HG02981 (cell line): ENCODE measurements at regions not wholly inside any gene's neighbourhood (a gene's known extent, or its start where the extent isn't known, plus 50 kb on each side); places are given as distances from the start of the nearest gene placed in this dataset.

Experiments used
- ATAC-seq: cut with Tn5 transposase; IDR thresholded peaks from one replicate; pipeline ENCODE4 v1.9.1; 2021; ENCODE audit warnings: mild to moderate bottlenecking, moderate library complexity; ENCODE audit not compliant: unreplicated experiment

- ATAC-seq: no peak
Measured at GRCh38 chr3:81439108-81439507, 322.3 kb downstream of the GBE1 start.

- ATAC-seq: no peak
Measured at GRCh38 chr3:81437683-81438082, 323.8 kb downstream of the GBE1 start.

DNA sequence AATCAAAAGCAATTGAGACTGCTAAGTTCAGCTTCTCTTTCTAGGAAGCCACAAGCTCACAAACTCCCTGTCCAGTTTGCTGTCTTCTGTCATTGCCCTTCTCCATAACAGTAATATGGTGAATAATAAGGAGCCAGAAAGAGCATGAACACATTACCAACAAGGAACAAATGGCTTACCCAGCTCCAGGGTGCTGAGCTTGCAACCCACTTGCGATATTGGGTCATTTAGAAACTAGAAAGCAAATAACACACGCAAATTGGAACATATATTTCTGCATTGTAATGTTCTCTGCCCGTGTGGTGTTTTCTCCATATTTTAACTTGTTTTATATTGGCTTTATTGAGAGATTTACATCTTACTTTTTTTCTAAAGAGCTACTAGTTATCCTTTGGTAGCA lies 325.3 kb downstream of the GBE1 start:
- no peak for ATAC-seq

DNA sequence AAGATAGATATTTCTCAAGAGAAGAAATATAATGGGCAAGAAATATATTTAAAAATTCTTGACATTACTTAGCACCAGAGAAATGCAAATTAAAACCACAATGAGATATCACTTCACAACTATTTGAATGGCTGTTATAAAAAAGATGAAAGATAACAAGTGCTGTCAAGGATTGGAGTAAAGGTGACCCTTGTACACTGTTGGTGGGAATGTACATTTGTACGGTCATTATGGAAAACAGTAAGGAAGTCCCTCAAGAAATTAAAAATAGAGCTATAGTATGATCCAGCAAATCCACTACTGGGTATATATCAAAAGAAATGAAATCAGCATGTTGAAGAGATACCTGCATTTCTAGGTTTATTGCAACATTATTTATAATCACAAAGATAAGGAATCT lies 326.4 kb downstream of the GBE1 start:
- no peak for ATAC-seq

- ATAC-seq: no peak
Measured at GRCh38 chr3:81434161-81434560, 327.3 kb downstream of the GBE1 start.

DNA sequence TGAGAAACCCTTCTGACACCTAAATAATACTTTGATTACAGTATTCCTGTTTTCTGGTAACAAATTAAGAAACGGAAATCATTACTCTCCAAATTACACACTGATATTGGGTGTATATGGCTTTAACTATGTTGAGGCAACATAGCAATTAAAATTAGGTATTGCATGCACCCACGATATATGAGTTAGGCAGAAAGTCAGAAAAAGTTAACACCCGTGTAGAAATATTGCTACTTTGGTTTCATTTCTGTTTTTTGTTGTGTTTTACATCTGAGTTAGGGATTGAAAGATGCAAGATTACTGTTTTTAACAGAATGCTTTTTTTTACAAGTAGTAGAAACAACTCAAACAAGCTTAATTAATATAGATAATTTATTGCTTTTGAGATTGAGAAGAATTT lies 327.8 kb downstream of the GBE1 start:
- no peak for ATAC-seq

- no peak for ATAC-seq
Measured at GRCh38 chr3:81432456-81432855, 329.0 kb downstream of the GBE1 start.

- ATAC-seq: no peak
Measured at GRCh38 chr3:81426826-81427577, 334.4 kb downstream of the GBE1 start.

DNA sequence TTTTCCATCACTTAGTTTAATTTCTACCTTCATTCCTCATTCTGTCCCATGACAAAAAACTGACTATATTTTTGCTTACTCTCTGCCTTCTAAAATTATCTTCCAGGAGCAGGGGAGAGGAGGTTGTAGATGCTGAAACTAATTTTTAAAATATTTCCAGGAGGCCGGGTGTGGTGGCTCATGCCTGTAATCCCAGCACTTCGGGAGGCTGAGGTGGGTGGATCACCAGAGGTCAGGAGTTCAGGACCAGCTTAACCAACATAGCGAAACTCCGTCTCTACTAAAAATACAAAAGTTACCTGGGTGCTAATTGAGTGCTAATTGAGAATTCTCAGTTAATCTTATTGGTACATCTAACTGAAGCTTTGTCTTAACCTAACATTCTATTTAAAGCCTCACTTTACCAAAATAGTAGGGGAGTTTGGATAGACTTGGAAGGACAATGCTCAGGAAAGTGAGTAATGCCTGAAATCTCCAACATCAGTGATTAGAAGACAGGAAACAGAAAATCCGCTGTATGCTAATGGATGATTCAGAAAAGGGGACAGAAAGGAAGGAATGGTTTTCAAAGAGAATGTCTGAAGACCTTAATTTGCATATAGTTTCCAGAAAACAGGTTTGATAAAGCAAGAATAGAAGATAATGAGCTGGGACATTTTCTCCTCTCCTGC lies 336.1 kb downstream of the GBE1 start:
- ATAC-seq: no peak

GRCh38 chr3:81419228-81419627 lies 342.2 kb downstream of the GBE1 start:
- ATAC-seq: no peak

GRCh38 chr3:81416812-81417211 lies 344.6 kb downstream of the GBE1 start:
- no peak for ATAC-seq

GRCh38 chr3:81406318-81406717 lies 355.1 kb downstream of the GBE1 start:
- ATAC-seq: no peak

DNA sequence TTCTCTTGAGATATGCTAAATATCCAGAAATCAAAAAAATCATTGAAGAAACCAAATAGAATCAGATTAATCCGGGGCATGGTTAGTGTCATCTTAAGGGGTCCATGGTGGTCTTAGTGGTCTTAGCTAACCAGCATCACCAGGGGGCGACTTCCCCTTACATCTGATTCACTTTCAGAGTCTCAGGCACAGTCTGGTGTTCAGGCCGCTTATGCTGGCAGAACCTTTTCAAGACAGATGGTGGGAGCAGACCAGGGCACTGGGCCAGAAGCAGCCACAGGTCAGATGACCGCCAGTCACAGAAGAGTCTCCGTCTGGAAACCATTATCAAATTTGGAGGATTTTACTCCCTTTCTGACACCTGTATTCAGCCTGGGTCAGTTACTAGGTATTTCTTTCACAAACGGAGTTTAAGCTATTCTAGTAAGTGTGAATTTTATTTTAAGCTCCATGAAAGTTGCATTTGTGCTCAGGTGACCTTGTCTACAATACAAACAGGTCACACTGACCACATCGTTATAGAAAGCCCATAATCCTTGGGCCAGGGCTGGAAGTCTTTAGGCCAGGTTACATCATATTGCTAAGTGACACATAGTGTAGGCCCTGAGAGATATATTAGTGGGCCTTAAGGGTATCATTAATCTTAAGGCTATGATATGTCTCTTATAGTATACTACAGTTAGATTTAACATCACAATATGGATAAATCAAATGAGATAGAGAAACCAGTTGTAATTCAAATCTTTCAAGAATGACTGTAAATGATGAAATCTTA lies 365.5 kb downstream of the GBE1 start:
- peak; percentile 28 for ATAC-seq

DNA sequence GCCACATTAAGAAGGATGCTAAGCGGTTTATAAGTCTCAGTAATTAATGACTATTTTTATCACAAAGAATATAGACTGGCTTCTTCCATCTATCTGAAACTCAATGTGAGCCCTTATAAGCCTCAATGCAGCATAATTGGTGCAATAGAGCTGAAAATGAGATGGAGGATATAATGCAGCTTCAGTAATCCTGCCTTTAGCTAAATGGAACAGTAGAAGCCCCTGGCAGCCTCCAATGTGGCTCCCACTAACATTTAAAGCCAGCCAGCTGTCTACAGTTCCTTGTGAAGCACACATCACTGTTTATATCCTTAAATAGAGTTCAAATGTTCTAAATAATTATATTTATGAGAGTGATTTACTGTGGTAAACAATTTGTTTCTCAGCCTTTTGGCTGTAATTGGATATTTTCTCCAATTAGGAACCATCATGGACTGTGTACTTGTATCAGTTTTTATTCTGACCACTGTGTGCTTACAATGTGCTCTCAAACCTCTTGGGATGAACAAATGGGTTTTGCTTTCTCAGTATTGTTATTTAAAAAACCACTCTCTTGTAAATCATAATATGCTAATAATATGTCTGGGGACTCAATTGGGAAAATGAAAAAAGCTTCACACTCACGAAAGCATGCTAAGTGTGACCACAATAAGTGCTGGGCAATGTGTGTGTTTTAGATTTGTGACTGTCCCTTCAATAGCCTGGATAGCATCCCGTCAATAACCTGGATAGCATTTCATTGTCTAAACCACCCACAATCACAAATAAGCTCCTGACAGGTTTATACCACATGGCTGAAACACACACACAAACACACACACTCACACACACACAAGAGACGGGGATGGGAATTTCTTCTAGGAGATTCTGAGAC lies 366.6 kb downstream of the GBE1 start:
- ATAC-seq: no peak

DNA sequence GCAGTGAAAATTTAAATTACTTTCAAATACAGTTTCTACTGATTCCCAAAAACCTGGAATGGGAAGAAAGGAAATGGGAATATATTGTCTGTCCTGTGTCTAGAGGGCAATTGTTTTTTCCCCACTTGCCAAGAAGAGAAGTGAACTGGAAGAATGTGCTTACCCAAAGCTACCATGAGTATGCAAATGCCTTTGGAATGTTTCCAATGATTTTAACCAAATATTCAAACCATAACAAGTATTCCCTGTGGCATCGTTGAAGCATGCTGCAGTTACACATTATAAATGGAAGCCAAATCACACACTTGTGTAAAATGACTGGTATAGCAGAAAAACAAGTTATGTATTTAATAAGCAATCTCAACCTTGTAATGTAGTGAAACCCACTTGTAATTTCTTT lies 368.2 kb downstream of the GBE1 start:
- no peak for ATAC-seq

DNA sequence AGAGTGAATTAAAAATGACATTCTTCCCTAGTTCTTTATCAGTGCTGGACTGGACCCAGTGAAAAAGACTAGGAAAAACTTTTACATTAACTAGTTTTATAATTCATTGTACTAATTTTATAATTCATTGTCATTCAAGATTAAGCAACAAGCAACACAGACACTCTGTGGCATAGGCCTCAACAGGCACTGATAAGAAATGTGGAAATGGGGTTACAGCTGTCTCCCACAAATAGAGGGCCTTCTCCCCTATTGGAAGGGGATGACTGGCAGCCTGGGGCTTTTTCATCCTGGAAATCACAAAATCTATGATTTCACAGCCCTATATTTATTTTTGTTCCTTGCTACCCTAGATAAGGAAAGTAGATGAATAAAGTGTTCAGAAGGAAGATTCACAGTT lies 370.6 kb downstream of the GBE1 start:
- ATAC-seq: no peak

DNA sequence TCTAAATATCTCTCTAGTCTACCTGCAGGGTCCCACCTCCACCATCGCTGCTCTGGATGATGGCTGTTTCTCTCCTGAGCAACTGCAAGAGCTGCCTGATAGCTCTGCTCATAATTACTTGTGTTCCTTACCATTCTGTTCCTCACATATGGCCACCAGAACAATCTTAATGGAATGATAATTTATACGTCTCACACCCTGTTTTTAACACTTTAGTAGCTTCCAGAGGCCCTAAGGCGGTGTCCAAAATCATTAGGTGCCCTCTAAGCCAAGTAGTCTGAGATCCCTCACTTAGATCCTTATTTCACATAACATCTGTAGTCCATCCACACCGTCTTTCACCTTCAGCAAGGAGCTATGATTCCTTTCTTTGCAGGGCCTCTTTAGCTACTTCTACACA lies 373.3 kb downstream of the GBE1 start:
- ATAC-seq: no peak

GRCh38 chr3:81382470-81382869 lies 379.0 kb downstream of the GBE1 start:
- ATAC-seq: no peak

GRCh38 chr3:81380234-81380633 lies 381.2 kb downstream of the GBE1 start:
- no peak for ATAC-seq

GRCh38 chr3:81378552-81379293 lies 382.7 kb downstream of the GBE1 start:
- no peak for ATAC-seq
